HCT116 (cell line): ENCODE measurements at regions not wholly inside any gene's neighbourhood (a gene's known extent, or its start where the extent isn't known, plus 50 kb on each side); places are given as distances from the start of the nearest gene placed in this dataset. TPM values are rescaled to one million over a fixed set of nuclear protein-coding genes. Genes with fewer than 3 reads are reported as not detected.

Experiments used
- microRNA-seq: library from miRNA; unstranded; fragments of <30 nt; microRNA quantifications from one replicate; pipeline ENCODE4, GENCODE V29; 2016; ENCODE audit warnings: borderline number of aligned reads

Small RNA genes lying in the stretch of these regions (microRNA-seq; reads per million reads assigned to microRNA genes)
- not detected for gene MIR6134
